ENCODE measurements at regions not wholly inside any gene's neighbourhood (a gene's known extent, or its start where the extent isn't known, plus 50 kb on each side); places are given as distances from the start of the nearest gene placed in this dataset.
"Not testable (repeated sequence)": the region's sequence is repeated elsewhere in the genome, so short reads cannot be mapped to it uniquely, and the experiment has no call there.

- no peak for DNase-seq (ENCODE audit: low read depth in 2 of 2)
Observed at GRCh38 chr3:80334534-80334933, 566.7 kb upstream of the ROBO1 start.

- DNase-seq (ENCODE audit: low read depth in 2 of 2), result no peak
Observed at GRCh38 chr3:80331494-80332170, 563.8 kb upstream of the ROBO1 start.

- not testable (repeated sequence) for DNase-seq (ENCODE audit: low read depth in 2 of 2)
Observed at GRCh38 chr3:80314541-80314940, 546.7 kb upstream of the ROBO1 start.

GRCh38 chr3:80308637-80309036 is 540.8 kb upstream of the ROBO1 start:
- no peak for DNase-seq (ENCODE audit: low read depth in 2 of 2)

GRCh38 chr3:80307844-80308243 is 540.0 kb upstream of the ROBO1 start:
- no peak for DNase-seq (ENCODE audit: low read depth in 2 of 2)

- DNase-seq (ENCODE audit: low read depth in 2 of 2), result no peak
Observed at GRCh38 chr3:80297720-80298119, 529.9 kb upstream of the ROBO1 start.

- DNase-seq (ENCODE audit: low read depth in 2 of 2), result no peak
Observed at GRCh38 chr3:80285388-80285787, 517.6 kb upstream of the ROBO1 start.

- no peak for DNase-seq (ENCODE audit: low read depth in 2 of 2)
Observed at GRCh38 chr3:80283783-80284182, 516.0 kb upstream of the ROBO1 start.

- no peak for DNase-seq (ENCODE audit: low read depth in 2 of 2)
Observed at GRCh38 chr3:80278056-80278455, 510.3 kb upstream of the ROBO1 start.

GRCh38 chr3:80275120-80275519 is 507.3 kb upstream of the ROBO1 start:
- no peak for DNase-seq (ENCODE audit: low read depth in 2 of 2)

- DNase-seq (ENCODE audit: low read depth in 2 of 2), result no peak
Observed at GRCh38 chr3:80263260-80263659, 495.5 kb upstream of the ROBO1 start.

GRCh38 chr3:80261082-80261481 is 493.3 kb upstream of the ROBO1 start:
- no peak for DNase-seq (ENCODE audit: low read depth in 2 of 2)

GRCh38 chr3:80259736-80260135 is 491.9 kb upstream of the ROBO1 start:
- no peak for DNase-seq (ENCODE audit: low read depth in 2 of 2)

GRCh38 chr3:80252113-80252512 is 484.3 kb upstream of the ROBO1 start:
- DNase-seq (ENCODE audit: low read depth in 2 of 2), result no peak

GRCh38 chr3:80247766-80248165 is 480.0 kb upstream of the ROBO1 start:
- DNase-seq (ENCODE audit: low read depth in 2 of 2), result no peak

GRCh38 chr3:80244390-80244789 is 476.6 kb upstream of the ROBO1 start:
- DNase-seq (ENCODE audit: low read depth in 2 of 2), result no peak

GRCh38 chr3:80241791-80242190 is 474.0 kb upstream of the ROBO1 start:
- no peak for DNase-seq (ENCODE audit: low read depth in 2 of 2)

GRCh38 chr3:80239301-80239700 is 471.5 kb upstream of the ROBO1 start:
- DNase-seq (ENCODE audit: low read depth in 2 of 2), result no peak

- no peak for DNase-seq (ENCODE audit: low read depth in 2 of 2)
Observed at GRCh38 chr3:80238606-80239005, 470.8 kb upstream of the ROBO1 start.

- no peak for DNase-seq (ENCODE audit: low read depth in 2 of 2)
Observed at GRCh38 chr3:80238152-80238551, 470.4 kb upstream of the ROBO1 start.

GRCh38 chr3:80234706-80235105 is 466.9 kb upstream of the ROBO1 start:
- no peak for DNase-seq (ENCODE audit: low read depth in 2 of 2)

GRCh38 chr3:80233576-80233975 is 465.8 kb upstream of the ROBO1 start:
- DNase-seq (ENCODE audit: low read depth in 2 of 2), result no peak

- DNase-seq (ENCODE audit: low read depth in 2 of 2), result no peak
Observed at GRCh38 chr3:80232760-80233159, 465.0 kb upstream of the ROBO1 start.

GRCh38 chr3:80230962-80231361 is 463.2 kb upstream of the ROBO1 start:
- no peak for DNase-seq (ENCODE audit: low read depth in 2 of 2)

Data from stimulated activated CD4-positive, alpha-beta T cell treated with anti-CD3 and anti-CD28 coated beads, Interleukin-15, amount 100 ng/mL, for 48 hours (primary cell).